ENCODE measurements at regions not wholly inside any gene's neighbourhood (a gene's known extent, or its start where the extent isn't known, plus 50 kb on each side); places are given as distances from the start of the nearest gene placed in this dataset.

DNA sequence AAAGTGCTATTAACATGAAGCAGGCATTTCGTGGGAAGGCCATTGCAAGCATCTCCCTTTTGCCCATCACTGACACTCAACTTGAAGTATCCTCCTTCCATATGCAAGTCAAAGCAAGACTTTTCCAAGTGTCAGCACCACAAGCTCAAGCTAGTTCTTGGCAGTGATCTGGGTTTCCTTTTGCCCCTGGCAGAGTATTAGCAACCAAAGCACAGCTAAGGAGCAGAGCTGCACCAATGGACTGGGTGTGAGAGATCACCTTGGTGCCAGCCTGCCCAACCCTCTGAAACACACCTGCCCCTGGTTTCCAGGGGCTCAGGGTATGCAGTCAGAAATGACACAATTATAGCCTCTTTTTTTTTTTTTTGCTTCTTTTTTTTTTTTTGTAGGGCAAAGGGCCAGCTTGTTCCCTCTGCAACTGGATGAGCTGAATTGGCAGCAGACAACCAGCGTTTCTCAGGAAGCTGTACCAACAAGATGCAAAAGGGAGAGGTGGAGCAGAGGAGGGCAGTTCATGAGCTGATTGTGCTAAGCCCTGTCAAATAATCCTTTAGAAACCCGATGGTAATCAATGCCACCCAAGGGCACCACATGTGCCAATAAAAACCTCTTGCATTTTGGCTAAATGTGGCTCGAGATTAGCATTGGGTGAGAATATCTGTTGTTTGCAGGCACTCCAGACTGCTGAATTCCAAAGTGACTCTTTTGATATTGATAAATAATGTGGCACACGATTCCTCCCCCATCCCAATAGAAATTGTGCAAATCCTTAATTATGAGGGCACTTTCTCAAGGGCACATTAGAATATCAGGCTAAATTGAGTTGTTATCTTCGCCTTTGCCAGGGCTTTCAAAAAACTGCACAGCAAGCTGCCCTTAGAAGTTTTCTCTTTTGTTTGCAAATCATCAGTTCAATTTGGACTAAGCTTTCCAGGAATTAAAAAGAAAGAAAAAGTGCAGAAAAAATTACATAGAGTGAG lies 192.4 kb downstream of the GAS1 start:
- Mint-ChIP-seq H3K4me1 (ENCODE audit: low read depth, unreplicated experiment) (peaks cover 10% of the 10 kb centered on the region), H3K27me3 (ENCODE audit: low read depth, unreplicated experiment) (peaks cover 2% of the 10 kb centered on the region), H3K9me3 (ENCODE audit: unreplicated experiment) (no peaks in the 10 kb centered on the region), H3K36me3 (ENCODE audit: low read depth, unreplicated experiment) (no peaks in the 10 kb centered on the region), H3K4me3 (ENCODE audit: unreplicated experiment) (no peak overlapping the region), H3K27ac (ENCODE audit: unreplicated experiment) (no peak overlapping the region)
- TF ChIP-seq, protein P1, sequence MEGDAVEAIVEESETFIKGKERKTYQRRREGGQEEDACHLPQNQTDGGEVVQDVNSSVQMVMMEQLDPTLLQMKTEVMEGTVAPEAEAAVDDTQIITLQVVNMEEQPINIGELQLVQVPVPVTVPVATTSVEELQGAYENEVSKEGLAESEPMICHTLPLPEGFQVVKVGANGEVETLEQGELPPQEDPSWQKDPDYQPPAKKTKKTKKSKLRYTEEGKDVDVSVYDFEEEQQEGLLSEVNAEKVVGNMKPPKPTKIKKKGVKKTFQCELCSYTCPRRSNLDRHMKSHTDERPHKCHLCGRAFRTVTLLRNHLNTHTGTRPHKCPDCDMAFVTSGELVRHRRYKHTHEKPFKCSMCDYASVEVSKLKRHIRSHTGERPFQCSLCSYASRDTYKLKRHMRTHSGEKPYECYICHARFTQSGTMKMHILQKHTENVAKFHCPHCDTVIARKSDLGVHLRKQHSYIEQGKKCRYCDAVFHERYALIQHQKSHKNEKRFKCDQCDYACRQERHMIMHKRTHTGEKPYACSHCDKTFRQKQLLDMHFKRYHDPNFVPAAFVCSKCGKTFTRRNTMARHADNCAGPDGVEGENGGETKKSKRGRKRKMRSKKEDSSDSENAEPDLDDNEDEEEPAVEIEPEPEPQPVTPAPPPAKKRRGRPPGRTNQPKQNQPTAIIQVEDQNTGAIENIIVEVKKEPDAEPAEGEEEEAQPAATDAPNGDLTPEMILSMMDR (IDR thresholded peaks at IDR 0.05; ENCODE audit: insufficient read depth, low read depth, low read length), result no peak
- TF ChIP-seq EZH2 (IDR thresholded peaks at IDR 0.05; ENCODE audit: insufficient read depth, low read length), result no peak
- Histone ChIP-seq H2AFZ (ENCODE audit: low read depth, low read length) (no peak overlapping the region), H3K4me3 (ENCODE audit: insufficient read depth, low read depth, low read length) (no peak overlapping the region), H3K79me2 (ENCODE audit: insufficient read depth, low read length) (no peaks in the 10 kb centered on the region), H3K4me2 (ENCODE audit: low read length) (no peak overlapping the region), H4K20me1 (ENCODE audit: insufficient read depth, low read length) (no peaks in the 10 kb centered on the region), H3K4me1 (ENCODE audit: insufficient read depth, low read length) (no peaks in the 10 kb centered on the region), H3K9me3 (ENCODE audit: insufficient read depth, low read depth, low read length) (no peaks in the 10 kb centered on the region), H3K27ac (ENCODE audit: low read depth, low read length) (no peak overlapping the region), H3K27me3 (ENCODE audit: insufficient read depth, low read length) (no peaks in the 10 kb centered on the region), H3K9ac (ENCODE audit: low read length) (no peak overlapping the region), H3K36me3 (ENCODE audit: insufficient read depth, low read length) (no peaks in the 10 kb centered on the region)
- FAIRE-seq (no peak), DNase-seq (ENCODE audit: low read depth) (no peak)

DNA sequence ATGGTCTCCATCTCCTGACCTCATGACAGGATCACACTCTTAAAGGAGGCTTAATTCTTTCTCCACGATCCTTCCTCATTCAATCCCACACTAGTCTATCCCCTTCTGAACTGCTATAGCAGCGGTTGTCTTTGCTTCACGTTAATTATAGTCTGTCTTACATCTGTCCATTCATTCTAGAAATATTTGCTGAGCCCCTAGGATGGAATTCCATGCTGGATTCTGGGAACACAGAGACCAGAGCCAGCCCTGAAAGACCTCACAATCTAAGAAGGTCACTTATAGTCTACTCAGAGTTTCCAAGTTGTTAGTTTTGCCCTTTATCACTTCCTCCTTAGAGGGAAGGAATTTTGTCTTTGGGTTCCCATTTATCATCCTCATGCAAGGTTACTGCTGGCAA lies 193.5 kb downstream of the GAS1 start:
- H3K4me3 Mint-ChIP-seq (ENCODE audit: unreplicated experiment), result no peak overlapping the region
- peaks cover 2% of the 10 kb centered on the region for H3K27me3 Mint-ChIP-seq (ENCODE audit: low read depth, unreplicated experiment)
- no peak overlapping the region for H3K27ac ChIP-seq (ENCODE audit: low read depth, low read length)

More for the DNA sequence above, 193.5 kb downstream of the GAS1 start:
- H2AFZ ChIP-seq (ENCODE audit: low read depth, low read length), result no peak overlapping the region
- H4K20me1 ChIP-seq (ENCODE audit: insufficient read depth, low read length), result no peaks in the 10 kb centered on the region
- no peak for FAIRE-seq
- no peaks in the 10 kb centered on the region for H3K36me3 ChIP-seq (ENCODE audit: insufficient read depth, low read length)
- no peaks in the 10 kb centered on the region for H3K79me2 ChIP-seq (ENCODE audit: insufficient read depth, low read length)
- no peaks in the 10 kb centered on the region for H3K9me3 ChIP-seq (ENCODE audit: insufficient read depth, low read depth, low read length)
- H3K27me3 ChIP-seq (ENCODE audit: insufficient read depth, low read length), result no peaks in the 10 kb centered on the region
- peaks cover 12% of the 10 kb centered on the region for H3K4me1 Mint-ChIP-seq (ENCODE audit: low read depth, unreplicated experiment)
- H3K4me2 ChIP-seq (ENCODE audit: low read length), result no peak overlapping the region
- H3K4me3 ChIP-seq (ENCODE audit: insufficient read depth, low read depth, low read length), result no peak overlapping the region
- H3K27ac Mint-ChIP-seq (ENCODE audit: unreplicated experiment), result no peak overlapping the region
- TF ChIP-seq, protein P1 (IDR thresholded peaks at IDR 0.05; ENCODE audit: insufficient read depth, low read depth, low read length), result no peak
- TF ChIP-seq EZH2 (IDR thresholded peaks at IDR 0.05; ENCODE audit: insufficient read depth, low read length), result no peak
- H3K4me1 ChIP-seq (ENCODE audit: insufficient read depth, low read length), result no peaks in the 10 kb centered on the region
- peak; percentile 21 for DNase-seq (ENCODE audit: low read depth)
- H3K36me3 Mint-ChIP-seq (ENCODE audit: low read depth, unreplicated experiment), result no peaks in the 10 kb centered on the region
- no peak overlapping the region for H3K9ac ChIP-seq (ENCODE audit: low read length)
- no peaks in the 10 kb centered on the region for H3K9me3 Mint-ChIP-seq (ENCODE audit: unreplicated experiment)

All from astrocyte (in vitro differentiated cells and primary cell).